GM23338 (cell line): ENCODE measurements at regions not wholly inside any gene's neighbourhood (a gene's known extent, or its start where the extent isn't known, plus 50 kb on each side); places are given as distances from the start of the nearest gene placed in this dataset.

Experiments
- ATAC-seq: fragments of 200-7000 bp; cut with Tn5 transposase; 3 replicates; pipeline ENCODE4 v1.9.1; 2020
- DNase-seq: peaks from one replicate; pipeline ENCODE4 v3.0.0-alpha.2; 2015; ENCODE audit warnings: low spot score
- H2AFZ ChIP-seq: fragments of 200-600 bp; sonication (generic); 2 replicates; pipeline ENCODE4 v1.8.0; 2016; ENCODE audit warnings: antibody characterized with exemption, mild to moderate bottlenecking, moderate library complexity
- H3F3A ChIP-seq: fragments of 200-600 bp; sonication (generic); replicated peaks from 2 replicates; pipeline ENCODE4 v1.8.0; 2017; ENCODE audit warnings: antibody characterized with exemption, mixed run types, low read depth
- H3K27ac ChIP-seq: fragments of 200-600 bp; sonication (generic); 2 replicates; pipeline ENCODE4 v1.6.1; 2016; ENCODE audit warnings: low read depth
- H3K27me3 ChIP-seq: fragments of 200-600 bp; sonication (generic); 2 replicates; pipeline ENCODE4 v1.8.0; 2016; ENCODE audit warnings: mild to moderate bottlenecking, mixed run types, moderate library complexity; ENCODE audit not compliant: insufficient read depth
- H3K36me3 ChIP-seq: fragments of 200-600 bp; sonication (generic); 2 replicates; pipeline ENCODE4 v1.8.0; 2016; ENCODE audit warnings: mild to moderate bottlenecking; ENCODE audit not compliant: insufficient read depth
- H3K4me1 ChIP-seq: fragments of 200-600 bp; sonication (generic); 2 replicates; pipeline ENCODE4 v1.8.0; 2016; ENCODE audit warnings: mild to moderate bottlenecking, moderate library complexity; ENCODE audit not compliant: insufficient read depth
- H3K4me2 ChIP-seq: fragments of 200-600 bp; sonication (generic); 2 replicates; pipeline ENCODE4 v1.7.1; 2017; ENCODE audit warnings: mixed run types
- H3K4me3 ChIP-seq: fragments of 200-600 bp; sonication (generic); 2 replicates; pipeline ENCODE4 v1.6.1; 2016; ENCODE audit warnings: mixed run types
- H3K79me2 ChIP-seq: fragments of 200-600 bp; sonication (generic); replicated peaks from 2 replicates; pipeline ENCODE4 v1.8.0; 2017; ENCODE audit warnings: mild to moderate bottlenecking; ENCODE audit not compliant: insufficient read depth
- H3K9me2 ChIP-seq: fragments of 200-600 bp; sonication (generic); 2 replicates; pipeline ENCODE4 v1.8.0; 2017; ENCODE audit not compliant: insufficient read depth
- H4K20me1 ChIP-seq: fragments of 200-600 bp; sonication (generic); replicated peaks from 2 replicates; pipeline ENCODE4 v1.8.0; 2017; ENCODE audit warnings: mild to moderate bottlenecking; ENCODE audit not compliant: insufficient read depth
- H3K27ac Mint-ChIP-seq: 2 replicates; pipeline ENCODE4 v1.8.0; 2020; ENCODE audit warnings: inconsistent platforms, mild to moderate bottlenecking, moderate library complexity, mixed read lengths
- H3K27me3 Mint-ChIP-seq: 3 replicates; pipeline ENCODE4 v1.8.0; 2022; ENCODE audit warnings: low read depth, mild to moderate bottlenecking, moderate library complexity, mixed read lengths, inconsistent platforms; ENCODE audit not compliant: insufficient read depth, poor library complexity
- H3K36me3 Mint-ChIP-seq: 3 replicates; pipeline ENCODE4 v1.8.0; 2021; ENCODE audit warnings: low read depth, mild to moderate bottlenecking, inconsistent platforms, moderate library complexity, mixed read lengths
- H3K4me1 Mint-ChIP-seq: 3 replicates; pipeline ENCODE4 v1.8.0; 2020; ENCODE audit warnings: mild to moderate bottlenecking, inconsistent platforms, mixed read lengths
- H3K4me3 Mint-ChIP-seq: 3 replicates; pipeline ENCODE4 v1.8.0; 2021; ENCODE audit warnings: moderate library complexity, mild to moderate bottlenecking, inconsistent platforms, mixed read lengths
- H3K9me3 Mint-ChIP-seq: 3 replicates; pipeline ENCODE4 v1.8.0; 2020; ENCODE audit warnings: moderate library complexity, mild to moderate bottlenecking, inconsistent platforms, mixed read lengths
- CTCF ChIP-seq, 2 experiments: fragments of 200-600 bp in 1 of 2; sonication (generic) in 1 of 2; conservative IDR thresholded peaks; 2 replicates each; pipeline versions ENCODE4 v1.5.1 to v1.6.1; 2016 to 2017; ENCODE audit warnings: antibody characterized with exemption in 2 of 2, low read depth in 2 of 2, mild to moderate bottlenecking in 2 of 2, moderate library complexity in 1 of 2
- EZH2 ChIP-seq: fragments of 200-600 bp; sonication (generic); IDR thresholded peaks from one replicate; pipeline ENCODE4 v1.8.0; 2017; ENCODE audit warnings: antibody characterized with exemption, mild to moderate bottlenecking, low read depth; ENCODE audit not compliant: unreplicated experiment
- EZH2phosphoT487 ChIP-seq: fragments of 200-600 bp; sonication (generic); IDR thresholded peaks from one replicate; pipeline ENCODE4 v1.8.1; 2018; ENCODE audit warnings: antibody characterized with exemption; ENCODE audit not compliant: unreplicated experiment
- JUNB ChIP-seq: IDR thresholded peaks from one replicate; pipeline ENCODE4 v1.6.1; 2016; ENCODE audit warnings: antibody characterized with exemption; ENCODE audit not compliant: unreplicated experiment
- POLR2AphosphoS5 ChIP-seq: IDR thresholded peaks from 2 replicates; pipeline ENCODE4 v1.6.1; 2016; ENCODE audit warnings: antibody characterized with exemption, low read depth
- REST ChIP-seq: IDR thresholded peaks from one replicate; pipeline ENCODE4 v1.6.1; 2018; ENCODE audit warnings: antibody characterized with exemption; ENCODE audit not compliant: unreplicated experiment
- STAT1 ChIP-seq: IDR thresholded peaks from one replicate; pipeline ENCODE4 v1.6.1; 2016; ENCODE audit warnings: antibody characterized with exemption; ENCODE audit not compliant: unreplicated experiment
- ZNF114 ChIP-seq: fragments of 250-450 bp; sonication (Bioruptor Pico); IDR thresholded peaks from 2 replicates; pipeline ENCODE4 v1.5.0; 2020; ENCODE audit warnings: mild to moderate bottlenecking, moderate library complexity
- ZNF462 ChIP-seq: fragments of 250-450 bp; sonication (Bioruptor Pico); IDR thresholded peaks from 2 replicates; pipeline ENCODE4 v1.5.0; 2020; ENCODE audit warnings: mild to moderate bottlenecking, moderate library complexity

GRCh38 chr2:164243315-164243714, 378.0 kb downstream of the GRB14 start (continued):
- TF ChIP-seq REST (no peak), CTCF (conservative IDR thresholded peaks at IDR 0.05; ENCODE audit: low read depth in 2 of 2) (no peak), POLR2AphosphoS5 (no peak)

GRCh38 chr2:164242409-164242808, 378.9 kb downstream of the GRB14 start:
- H3K36me3 ChIP-seq: no peaks in the 10 kb centered on the region
- no peaks in the 10 kb centered on the region for H3K27me3 Mint-ChIP-seq
- TF ChIP-seq ZNF114 (CRISPR knock-in tag): no peak
- no peak for TF ChIP-seq ZNF462 (CRISPR knock-in tag)
- no peak for TF ChIP-seq EZH2
- no peak for TF ChIP-seq STAT1
- no peak for TF ChIP-seq POLR2AphosphoS5
- no peak for TF ChIP-seq EZH2phosphoT487
- no peak for TF ChIP-seq JUNB
- TF ChIP-seq REST: no peak

More at GRCh38 chr2:164242409-164242808, 378.9 kb downstream of the GRB14 start:
- Histone ChIP-seq H3K27me3 (no peaks in the 10 kb centered on the region), H4K20me1 (no peaks in the 10 kb centered on the region), H3K27ac (no peak overlapping the region), H3K4me1 (no peaks in the 10 kb centered on the region), H2AFZ (no peak overlapping the region), H3K4me2 (no peak overlapping the region), H3K9me2 (peaks cover 4% of the 10 kb centered on the region; the same call in 1 of the 2 replicates), H3K4me3 (no peak overlapping the region), H3F3A (no peaks in the 10 kb centered on the region), H3K79me2 (no peaks in the 10 kb centered on the region)
- H3K36me3 Mint-ChIP-seq: peaks cover 4% of the 10 kb centered on the region; the same call in 2 of the 3 replicates
- no peak overlapping the region for H3K27ac Mint-ChIP-seq
- H3K4me1 Mint-ChIP-seq: no peaks in the 10 kb centered on the region
- H3K9me3 Mint-ChIP-seq: peaks cover 19% of the 10 kb centered on the region
- H3K4me3 Mint-ChIP-seq: no peak overlapping the region
- no peak for DNase-seq
- ATAC-seq: no peak
